ENCODE measurements at regions not wholly inside any gene's neighbourhood (a gene's known extent, or its start where the extent isn't known, plus 50 kb on each side); places are given as distances from the start of the nearest gene placed in this dataset.
"Not testable (repeated sequence)": the region's sequence is repeated elsewhere in the genome, so short reads cannot be mapped to it uniquely, and the experiment has no call there.

DNA sequence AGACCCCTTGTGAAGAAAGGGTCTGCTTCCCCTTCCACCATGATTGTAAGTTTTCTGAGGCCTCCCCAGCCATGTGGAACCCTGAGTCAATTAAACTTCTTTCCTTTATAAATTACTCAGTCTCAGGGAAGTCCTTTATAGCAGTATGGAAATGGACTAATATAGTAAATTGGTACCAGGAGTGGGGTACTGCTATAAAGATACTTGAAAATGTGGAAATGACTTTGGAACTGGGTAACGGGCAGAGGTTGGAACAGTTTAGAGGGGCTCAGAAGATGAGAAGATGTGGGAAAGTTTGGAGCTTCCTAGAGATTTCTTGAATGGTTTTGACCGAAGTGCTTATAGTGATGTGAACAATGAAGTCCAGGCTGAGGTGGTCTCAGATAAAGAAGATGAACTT is 353.5 kb downstream of the ZNF326 start:
- not testable (repeated sequence) for FAIRE-seq

DNA sequence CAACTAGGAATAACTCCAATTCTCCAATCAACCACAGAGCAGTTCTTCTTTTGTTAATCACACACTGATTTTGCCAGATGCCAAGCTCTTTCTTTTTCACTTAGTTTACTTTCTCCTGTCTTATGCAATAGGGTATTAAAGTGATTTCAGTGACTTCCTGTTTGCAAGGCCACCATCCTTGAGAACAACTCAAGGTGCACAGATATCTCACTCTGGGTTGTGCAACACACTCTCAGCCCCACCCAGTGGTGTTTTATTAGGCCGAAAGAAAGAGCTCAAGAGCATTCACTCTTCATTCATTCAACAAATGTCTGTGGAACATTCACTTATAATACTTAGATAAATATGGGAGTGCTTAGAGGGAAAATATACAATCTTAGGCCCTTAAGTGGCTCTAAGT is 352.5 kb downstream of the ZNF326 start:
- no peak for FAIRE-seq

DNA sequence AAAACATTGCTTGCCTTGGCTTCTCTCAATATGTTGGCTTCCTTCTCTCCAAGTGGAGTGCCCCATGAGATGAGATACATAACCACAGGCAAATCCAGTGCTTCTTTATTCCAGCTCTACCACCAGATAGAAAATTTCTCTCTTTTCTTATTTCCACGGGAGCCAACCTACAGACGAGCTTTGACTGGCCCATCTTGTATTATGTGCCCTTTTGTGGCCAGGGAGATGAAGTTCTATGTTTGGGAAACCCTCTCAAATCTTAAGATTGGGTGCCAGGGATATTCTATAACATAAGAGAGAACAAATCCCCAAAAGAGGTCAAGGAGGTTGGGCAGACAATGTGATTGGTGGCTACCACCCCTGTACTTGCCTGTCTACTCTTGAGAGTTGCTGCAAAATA is 351.8 kb downstream of the ZNF326 start:
- FAIRE-seq = no peak

DNA sequence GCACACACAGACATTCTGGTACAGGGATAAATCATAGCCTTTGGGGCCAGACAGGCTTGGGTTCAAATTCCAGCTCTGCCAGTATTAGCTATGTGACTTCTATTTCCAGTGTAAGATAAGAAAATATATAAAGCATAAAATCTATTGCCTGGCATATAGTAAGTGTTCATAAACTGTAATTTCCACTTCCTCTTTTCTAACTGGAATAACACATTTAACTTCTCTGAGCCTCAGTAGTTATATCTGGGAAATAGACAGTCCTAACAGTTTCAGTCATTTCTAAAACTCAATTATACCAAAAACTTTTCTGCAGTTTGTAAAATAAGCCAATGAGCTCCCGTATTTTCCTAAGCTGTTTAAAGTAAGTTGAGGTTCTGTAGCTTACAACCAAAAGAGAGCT is 351.4 kb downstream of the ZNF326 start:
- FAIRE-seq = no peak

DNA sequence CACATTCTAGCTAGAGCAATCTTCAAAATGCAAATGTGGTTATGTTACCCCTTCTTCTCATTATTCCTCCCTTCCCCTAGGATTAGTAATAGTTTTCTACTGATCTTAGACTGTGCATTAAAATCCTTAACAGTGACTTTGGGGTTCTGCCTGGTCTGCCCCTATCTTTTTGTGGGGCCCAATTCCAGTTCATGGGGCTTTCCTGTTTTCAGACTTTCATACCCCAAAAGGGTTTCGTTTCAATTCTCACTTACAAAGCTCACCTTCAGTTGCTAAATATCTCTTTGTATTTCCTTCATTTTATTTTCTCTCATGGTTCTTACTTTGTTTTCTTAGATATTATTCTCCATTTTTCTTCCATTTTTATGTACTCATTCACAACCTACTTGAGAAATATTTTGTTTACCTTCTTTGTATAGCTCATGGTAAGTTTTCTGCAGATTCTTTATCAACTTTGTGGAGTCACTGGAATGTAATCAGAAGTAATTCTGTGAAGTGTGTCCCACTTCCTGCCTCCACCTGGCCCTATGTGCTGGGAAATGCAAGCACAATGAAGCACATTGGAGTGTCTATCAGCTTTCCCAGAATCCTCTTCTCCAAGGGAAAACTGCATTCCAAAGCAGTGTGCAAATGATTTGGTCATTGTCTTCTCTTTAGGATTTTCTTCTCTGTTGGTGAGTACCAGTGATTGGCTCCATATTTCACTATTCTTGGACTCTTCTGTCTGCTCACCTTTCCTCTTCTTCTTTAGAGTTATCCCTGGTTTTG is 350.2 kb downstream of the ZNF326 start:
- FAIRE-seq = no peak

DNA sequence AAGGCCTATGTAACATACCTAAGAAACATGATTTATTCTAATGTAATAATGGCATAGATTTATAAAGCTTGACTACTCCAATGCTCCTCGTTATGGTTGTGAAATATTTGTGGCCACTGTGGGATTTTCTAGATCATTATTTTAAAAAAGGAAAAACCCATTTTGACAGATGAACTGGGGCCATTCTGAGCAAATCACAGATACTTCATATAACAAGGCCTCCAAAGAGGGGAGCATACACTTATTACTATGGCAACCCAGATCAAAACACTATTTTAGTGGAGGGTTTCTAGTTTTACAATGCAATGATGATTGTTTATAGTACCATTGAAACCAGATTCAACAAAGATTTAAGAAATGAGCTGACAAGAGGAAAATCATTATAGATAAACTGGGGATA is 346.6 kb downstream of the ZNF326 start:
- FAIRE-seq = no peak

DNA sequence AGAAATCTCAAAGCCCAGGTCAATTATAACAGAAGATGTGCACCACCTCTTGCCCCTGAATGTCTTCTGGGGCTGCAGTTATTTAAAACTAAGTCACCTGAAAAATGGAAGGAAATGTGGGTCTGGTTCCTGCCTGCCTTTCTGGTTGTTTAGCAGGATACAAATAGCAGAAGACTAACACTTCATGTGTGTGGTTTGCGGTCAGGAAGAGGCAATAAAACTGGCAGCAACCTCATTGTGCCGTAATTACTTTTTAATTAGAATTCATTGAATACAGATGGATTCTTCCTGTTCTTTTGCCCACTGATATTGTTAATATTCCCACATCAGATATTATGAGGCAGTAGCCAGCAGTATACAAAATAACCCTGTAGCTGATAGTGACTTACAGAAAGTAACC is 345.7 kb downstream of the ZNF326 start:
- no peak for FAIRE-seq

DNA sequence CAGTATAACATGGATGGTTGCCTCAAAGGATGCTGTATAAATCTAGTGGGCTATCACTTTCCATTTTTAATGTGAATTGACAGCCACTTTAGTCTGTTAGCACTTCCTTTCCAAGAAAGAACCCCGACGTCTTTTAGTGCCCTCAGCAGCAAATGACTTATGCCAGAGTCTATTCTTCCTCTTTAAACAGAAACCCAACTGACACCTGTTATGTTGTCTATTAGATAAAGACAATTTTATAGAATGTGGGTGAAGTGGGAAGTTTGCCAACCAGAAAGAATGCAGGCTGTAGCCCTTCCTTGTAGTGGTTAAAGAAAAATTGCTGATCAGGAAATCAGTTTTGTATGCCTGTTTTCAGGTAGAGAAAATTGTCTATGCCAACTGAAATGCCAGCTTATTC is 344.9 kb downstream of the ZNF326 start:
- no peak for FAIRE-seq

DNA sequence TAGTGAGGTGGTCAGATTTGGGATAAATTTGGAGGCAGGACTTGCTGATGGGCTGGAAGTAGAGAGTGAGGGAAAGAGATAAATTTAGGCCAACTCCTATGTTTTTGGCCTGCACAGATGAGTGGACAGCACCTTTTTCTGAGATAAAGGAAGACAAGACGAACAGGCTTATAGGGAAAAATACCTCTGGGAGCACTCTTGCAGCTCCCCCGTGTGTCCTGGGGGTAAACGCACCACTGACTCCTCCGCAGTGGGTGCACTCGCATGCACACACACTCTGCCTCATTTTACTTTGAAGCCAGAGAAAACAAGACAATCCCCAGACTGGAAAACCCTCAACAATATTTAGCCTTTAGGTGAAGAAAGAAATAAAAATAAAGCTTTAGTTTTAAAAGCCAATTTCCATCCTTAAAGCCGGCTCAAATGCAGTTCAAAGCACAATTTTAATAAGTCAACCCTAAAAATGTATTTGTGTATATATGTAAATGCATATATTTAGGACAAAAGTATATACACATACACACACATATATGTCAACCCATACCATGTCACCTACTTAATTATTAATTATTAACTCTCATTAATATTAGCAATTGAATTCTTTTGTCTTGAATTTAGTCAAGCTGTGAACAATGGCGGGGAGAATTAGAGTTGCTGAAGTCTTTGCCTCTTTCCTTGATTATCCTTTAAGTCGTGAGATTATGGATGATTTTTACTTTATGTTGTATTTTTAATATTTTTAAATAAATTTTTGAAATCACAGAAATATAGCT is 341.8 kb downstream of the ZNF326 start:
- no peak for FAIRE-seq

DNA sequence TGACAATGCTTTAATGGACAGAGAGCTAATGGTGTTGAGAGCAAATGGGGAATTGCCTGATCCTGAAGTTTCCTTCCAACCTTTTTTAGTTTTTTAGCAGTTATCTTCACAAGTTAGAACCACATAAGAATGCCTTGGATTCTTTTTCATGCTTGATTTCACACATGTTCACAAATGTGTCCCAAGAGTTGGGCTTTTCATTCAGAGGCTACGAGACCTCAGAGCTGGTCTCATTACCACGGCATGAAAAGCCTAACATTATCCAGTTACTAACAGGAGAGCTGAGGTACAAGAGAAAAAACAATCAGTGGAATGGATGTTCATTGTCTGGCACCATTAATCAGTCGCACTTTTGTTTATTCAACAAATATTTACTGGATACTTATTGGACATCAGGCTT is 340.6 kb downstream of the ZNF326 start:
- FAIRE-seq = no peak

DNA sequence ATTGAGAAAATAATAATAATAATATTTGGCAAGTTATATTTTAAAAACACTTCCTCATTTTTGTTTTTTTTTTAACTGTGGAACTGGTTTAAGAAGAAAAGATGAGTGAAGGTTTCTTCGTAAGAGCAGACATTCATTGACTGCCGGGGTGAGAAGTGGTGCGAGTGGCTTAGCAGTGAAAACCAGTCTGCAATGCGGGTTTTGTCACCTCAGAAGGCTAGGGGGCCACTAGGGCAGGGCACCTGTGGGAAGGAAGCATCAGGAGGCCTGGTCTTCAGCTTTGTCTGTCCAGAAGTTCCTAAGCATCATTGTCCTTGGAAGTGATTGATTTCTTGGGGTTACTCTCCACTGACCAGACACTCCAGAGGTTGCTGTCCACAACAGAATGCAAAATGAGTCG is 339.2 kb downstream of the ZNF326 start:
- no peak for FAIRE-seq

DNA sequence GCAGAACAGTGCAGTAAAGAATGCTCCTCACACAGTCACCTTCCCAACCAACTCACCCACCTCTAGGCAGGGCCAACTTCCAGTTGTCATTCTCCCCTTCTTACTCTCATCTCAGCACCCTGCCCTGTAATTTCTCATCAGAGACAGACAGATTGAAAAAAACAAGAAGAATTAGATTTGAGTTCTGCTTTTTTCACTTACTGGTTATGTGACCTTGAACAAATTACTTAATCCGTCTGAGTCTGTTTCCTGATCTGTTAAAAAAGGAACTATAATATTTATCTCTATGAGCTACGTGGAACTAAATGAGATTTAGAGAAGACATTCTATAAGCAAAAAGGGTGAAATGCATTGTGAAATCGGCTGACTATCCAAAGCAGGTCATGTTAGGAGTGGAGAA is 330.3 kb downstream of the ZNF326 start:
- no peak for FAIRE-seq

DNA sequence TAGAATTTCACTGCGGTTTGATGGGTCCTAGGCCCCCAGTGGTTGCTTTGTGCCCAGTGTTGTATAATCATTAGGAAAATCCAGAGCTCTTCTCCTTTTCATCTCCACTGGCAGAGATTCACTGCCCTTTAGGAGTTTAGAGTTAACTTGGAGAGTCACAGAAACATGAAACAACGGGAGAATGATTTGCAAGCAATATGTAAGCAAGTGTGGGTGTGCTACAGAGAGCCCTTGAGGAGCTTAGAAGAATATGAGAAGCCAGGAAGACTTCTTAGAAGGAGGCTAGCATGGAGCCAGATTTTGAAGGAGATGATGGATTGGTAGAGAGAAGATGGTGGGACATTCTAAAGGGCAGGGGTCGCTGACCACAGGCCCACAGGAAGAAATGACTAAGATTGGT is 327.3 kb downstream of the ZNF326 start:
- FAIRE-seq = no peak

DNA sequence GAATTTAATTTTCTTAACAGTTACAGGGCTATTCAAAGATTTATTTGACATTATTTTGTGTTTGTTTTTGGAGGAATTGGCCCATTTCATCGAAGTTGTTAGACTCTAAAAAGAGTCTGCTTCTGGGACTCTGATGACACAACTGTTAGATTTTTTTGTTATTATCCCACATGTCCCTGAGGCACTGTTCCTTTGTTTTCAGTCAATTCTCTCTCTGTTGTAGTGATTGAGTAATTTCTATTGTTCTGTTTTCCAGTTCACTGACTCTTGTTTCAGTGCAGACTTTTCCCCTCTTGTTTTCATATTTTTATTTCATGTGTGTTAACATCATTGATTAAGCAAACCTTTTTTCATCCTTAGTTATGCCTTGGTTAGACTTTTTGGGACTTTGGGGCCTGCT is 325.0 kb downstream of the ZNF326 start:
- FAIRE-seq = no peak

DNA sequence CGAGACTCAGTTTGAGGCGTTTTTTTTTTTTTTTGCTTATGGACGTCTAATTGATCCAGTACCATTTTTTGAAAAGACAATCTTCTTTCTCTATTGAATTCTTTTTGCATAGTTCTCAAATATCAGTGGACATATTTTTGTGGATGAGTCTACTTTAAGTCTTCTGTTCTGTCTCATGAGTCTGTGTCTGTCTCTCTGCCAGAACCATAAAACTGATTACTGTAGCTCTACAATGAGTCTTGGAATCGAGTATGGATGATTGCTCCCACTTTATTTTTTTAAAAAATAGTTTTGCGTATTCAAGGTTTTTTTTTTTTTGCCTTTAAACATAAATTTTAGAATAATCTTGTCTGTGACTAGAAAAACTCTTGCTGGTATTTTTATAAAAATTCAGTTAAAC is 323.5 kb downstream of the ZNF326 start:
- FAIRE-seq = no peak

DNA sequence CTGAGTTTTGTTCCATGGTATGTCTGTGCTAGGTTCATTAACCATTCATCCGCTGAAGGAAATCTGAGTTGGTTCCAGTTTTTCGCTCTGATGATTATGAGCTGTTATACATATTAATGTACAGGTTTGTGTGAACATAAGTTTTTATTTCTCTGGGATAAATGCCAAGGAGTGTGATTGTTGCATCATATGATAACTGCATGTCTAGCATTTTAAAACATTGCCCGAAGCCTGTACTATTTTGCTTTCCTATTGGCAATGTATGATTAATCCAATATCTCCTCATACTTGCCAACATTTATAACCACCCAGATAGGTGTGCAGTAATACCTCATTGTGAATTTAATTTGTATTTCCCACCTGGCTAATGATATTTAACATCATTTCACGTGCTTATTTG is 322.7 kb downstream of the ZNF326 start:
- no peak for FAIRE-seq

DNA sequence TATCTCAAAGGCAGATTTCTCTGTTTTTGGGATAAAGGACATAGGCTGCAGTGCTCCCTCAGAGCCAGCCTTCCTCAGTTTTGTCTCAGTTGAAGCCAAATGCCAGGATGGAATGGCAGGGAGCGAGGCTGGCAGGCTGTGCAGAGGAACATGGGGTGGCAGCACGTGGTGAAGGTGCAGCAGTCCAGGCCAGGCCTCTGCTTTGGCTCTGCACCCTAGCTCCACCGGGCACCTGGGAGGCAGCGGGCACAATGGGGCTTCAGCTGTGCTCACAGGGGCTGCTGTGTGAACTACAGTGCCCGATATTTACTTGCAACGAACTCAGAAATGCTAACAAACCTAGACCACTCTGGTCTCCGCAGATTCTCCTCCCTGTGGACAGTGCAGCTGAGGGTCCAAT is 319.6 kb downstream of the ZNF326 start:
- FAIRE-seq = no peak

DNA sequence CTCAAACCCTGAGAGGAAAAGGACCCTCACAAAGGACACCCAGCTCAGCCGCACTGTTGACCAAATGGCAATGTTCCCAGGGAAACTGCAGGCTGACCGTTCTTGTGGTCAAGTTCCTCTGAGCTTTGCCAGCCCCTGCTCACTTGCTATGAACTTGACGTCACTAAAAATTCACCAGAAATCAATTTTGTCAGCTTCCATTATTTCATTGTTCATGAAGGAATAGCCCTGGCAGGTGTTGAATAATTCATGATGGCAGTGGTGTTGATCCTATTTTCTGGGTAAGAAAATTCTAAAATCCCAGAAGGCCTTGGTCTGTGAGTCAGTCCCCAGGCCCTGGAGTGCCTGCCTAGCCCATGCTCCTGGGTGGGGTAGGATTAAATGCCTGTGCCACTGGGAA is 318.9 kb downstream of the ZNF326 start:
- FAIRE-seq = no peak

DNA sequence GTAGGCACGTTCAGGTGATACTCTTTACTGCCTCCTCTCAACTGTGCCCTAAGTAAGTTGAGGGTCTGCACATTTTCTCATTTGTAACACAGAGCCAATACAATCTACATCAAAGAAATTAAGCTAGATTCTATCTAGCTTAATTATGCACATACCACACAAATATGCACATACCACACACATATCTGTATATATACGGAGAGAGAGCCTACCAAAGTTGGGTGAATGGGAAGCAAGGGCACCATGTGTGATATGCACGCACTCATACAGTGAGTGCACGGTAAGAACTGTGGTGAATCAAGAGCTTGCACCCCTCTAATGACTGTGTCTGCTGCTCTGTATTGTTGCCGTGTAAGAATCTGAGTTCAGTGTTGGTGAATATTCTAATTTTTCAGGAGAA is 314.9 kb downstream of the ZNF326 start:
- no peak for FAIRE-seq

DNA sequence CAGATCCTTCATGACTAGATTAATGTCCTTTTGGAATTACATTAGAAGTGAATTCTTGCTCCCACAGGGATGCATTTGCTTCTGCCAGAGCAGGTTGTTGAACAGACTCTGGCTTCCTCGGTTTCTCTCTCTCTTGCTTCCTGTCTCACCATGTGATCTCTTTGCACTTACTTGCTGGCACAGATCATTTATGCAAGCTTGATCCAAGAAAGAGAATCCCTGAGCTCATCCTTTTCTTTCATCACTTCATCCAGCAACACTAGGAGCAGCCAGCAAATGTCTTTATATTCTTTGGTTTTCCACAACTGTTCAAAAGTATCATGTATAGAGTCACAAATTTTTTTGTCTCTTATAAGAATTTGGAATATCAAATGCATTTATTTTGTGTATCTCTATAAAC is 313.5 kb downstream of the ZNF326 start:
- FAIRE-seq = no peak

DNA sequence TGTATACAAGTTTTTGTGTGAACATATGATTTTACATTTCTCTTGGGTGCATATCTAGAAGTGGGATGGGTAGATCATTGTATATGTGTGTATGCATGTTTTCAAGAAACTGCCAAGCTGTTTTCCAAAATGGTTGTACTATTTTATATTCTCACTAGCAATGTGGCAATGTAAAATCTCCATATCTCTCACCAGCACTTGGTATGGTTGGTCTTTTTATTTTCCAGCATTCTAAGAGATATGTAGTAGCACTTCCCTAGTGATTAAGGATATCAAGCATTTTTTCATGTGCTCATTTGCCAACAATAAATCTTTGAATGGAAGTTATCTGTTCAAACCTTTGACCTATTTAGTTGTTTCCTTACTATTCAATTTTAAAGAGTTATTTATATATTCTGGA is 310.7 kb downstream of the ZNF326 start:
- FAIRE-seq = no peak

DNA sequence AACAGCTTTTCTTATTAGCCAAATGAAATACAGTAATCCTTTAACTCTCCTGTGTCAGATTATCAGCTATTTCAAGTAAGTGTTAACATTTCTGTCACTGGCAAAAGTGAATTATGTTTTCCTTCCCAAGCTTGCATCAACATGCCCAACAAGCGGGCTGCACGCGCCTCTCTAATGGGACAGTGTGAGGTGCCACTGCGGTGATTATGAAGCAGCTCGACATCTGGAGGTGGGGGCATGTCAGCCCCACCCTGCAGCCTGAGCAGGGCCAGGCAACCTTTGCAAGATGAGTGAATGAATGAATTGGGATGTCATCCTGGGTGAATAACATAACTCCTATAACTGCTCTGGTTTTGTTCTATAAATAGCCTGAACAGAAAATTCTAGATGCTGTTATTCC is 301.4 kb downstream of the ZNF326 start:
- no peak for FAIRE-seq

DNA sequence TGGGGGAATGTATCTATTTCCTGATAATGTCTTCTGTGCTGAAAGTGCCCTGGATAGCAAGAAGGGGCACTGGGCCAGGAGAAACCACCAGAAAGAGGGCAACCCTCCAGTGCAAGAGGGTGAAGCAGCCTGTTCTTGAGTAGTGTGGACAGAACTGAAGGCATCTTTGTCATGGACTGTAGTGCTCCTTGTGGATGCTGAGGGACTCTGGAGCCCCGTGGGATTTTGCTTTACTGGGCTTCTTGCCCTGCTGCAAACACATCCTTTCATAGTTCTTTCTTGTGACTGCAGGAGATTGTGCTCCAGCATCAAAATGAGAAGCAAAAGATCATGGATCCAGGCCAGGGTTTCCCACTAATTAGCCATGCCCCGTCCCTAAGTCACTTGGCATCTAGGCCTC is 300.6 kb downstream of the ZNF326 start:
- FAIRE-seq = no peak

DNA sequence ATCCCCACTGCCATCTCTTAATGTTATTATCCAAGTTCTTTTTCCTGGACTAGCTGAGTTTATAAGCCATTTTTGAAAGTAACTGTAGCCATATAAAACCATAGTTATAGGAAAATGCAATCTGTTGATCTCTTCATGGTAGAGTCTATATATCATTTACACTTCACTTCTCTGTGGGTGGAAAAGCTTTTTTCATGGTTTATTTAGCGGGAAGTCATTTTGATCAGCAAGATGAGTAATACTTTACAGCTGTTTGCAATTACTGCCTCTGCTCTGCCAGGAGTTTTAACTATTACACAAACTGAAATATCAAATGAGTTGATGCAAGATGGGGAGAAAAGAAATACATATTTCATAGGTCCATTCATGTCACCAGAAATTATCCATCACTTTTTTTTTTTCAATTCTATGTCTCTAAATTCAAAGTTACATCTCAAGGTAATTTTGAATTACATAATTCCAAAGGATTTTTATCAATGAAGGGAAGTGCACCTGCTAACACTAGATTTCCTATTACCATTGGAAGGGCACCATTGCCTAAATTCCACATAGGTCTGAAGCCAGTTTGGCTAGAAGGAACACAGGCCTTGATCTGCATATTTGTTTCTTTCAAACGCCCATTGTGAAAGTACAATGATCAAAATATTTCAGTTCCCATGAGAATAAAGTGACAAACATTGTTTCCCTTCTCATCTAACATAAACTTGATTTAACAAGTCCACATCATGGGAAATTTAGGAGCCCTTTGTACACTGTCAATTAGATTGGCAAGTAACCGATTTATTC is 296.7 kb downstream of the ZNF326 start:
- no peak for FAIRE-seq

Data from TTC549 (cell line).